OCI-LY3 (cell line): ENCODE measurements at regions not wholly inside any gene's neighbourhood (a gene's known extent, or its start where the extent isn't known, plus 50 kb on each side); places are given as distances from the start of the nearest gene placed in this dataset.

ENCODE experiments used
- EZH2phosphoT487 ChIP-seq: fragments of 200-600 bp; shearing (Covaris generic); IDR thresholded peaks from 2 replicates; pipeline ENCODE4 v1.6.1; 2018; ENCODE audit warnings: antibody characterized with exemption, mixed run types, low read depth
- TF ChIP-seq, protein P1 (sequence below): fragments of 200-600, 300-600 bp; sonication (generic); IDR thresholded peaks from 2 replicates; pipeline ENCODE4 v1.5.1; 2014; ENCODE audit warnings: antibody characterized with exemption, low read length, low read depth

DNA sequence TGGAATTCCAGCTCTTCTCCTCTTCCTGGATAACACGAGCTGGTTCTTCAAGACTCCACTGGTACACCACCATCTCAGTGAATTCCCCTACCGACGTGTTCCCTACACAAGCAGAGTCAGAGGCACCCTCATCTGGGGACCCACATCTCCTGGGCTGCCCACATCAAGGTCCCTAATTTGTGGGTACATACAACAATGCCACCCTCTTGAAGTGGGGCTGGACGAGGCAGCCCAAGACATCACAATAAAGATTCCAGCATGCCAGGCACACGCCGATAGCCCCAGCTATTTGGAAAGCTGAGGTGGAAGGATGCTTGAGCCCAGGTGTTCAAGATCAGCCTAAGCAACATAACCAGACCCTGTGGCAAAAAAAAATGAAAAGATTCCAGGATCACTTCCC lies 221.2 kb upstream of the LINGO1 start:
- TF ChIP-seq, protein P1, sequence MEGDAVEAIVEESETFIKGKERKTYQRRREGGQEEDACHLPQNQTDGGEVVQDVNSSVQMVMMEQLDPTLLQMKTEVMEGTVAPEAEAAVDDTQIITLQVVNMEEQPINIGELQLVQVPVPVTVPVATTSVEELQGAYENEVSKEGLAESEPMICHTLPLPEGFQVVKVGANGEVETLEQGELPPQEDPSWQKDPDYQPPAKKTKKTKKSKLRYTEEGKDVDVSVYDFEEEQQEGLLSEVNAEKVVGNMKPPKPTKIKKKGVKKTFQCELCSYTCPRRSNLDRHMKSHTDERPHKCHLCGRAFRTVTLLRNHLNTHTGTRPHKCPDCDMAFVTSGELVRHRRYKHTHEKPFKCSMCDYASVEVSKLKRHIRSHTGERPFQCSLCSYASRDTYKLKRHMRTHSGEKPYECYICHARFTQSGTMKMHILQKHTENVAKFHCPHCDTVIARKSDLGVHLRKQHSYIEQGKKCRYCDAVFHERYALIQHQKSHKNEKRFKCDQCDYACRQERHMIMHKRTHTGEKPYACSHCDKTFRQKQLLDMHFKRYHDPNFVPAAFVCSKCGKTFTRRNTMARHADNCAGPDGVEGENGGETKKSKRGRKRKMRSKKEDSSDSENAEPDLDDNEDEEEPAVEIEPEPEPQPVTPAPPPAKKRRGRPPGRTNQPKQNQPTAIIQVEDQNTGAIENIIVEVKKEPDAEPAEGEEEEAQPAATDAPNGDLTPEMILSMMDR: no peak
- TF ChIP-seq EZH2phosphoT487: no peak
